Left cardiac atrium (tissue), 4 donors: ENCODE measurements at regions not wholly inside any gene's neighbourhood (a gene's known extent, or its start where the extent isn't known, plus 50 kb on each side); places are given as distances from the start of the nearest gene placed in this dataset.

ENCODE experiments used
- ATAC-seq, 2 donors: fragments of 200-7000 bp; cut with Tn5 transposase; one replicate each; pipeline ENCODE4 v1.9.1; 2020; ENCODE audit warnings: mild to moderate bottlenecking in 2 of 2, moderate library complexity in 2 of 2
- DNase-seq: peaks from one replicate; pipeline ENCODE4 v3.0.0-alpha.2; 2020
- intact Hi-C, 2 donors: fragments of 100-400 bp; cut with DNase I; formaldehyde crosslinking; loops; one replicate each; pipeline versions ENCODE4 v1.14.1 to v1.15.1; 2022 to 2023
- donor health status: DM: no; HTN: yes; CAD: no.
- donor health status: DM: no; HTN: yes; CAD: no; lungs with severe emphysema.
- donor health status: DM: yes; HTN: yes; CAD: no.
- donor health status: Dilated cardiomyopathy.

- no peak for ATAC-seq
- no peak for DNase-seq
- intact Hi-C loops = no loop called here
Measured at GRCh38 chr1:113007706-113008364, 51.8 kb upstream of the SLC16A1 start.

DNA sequence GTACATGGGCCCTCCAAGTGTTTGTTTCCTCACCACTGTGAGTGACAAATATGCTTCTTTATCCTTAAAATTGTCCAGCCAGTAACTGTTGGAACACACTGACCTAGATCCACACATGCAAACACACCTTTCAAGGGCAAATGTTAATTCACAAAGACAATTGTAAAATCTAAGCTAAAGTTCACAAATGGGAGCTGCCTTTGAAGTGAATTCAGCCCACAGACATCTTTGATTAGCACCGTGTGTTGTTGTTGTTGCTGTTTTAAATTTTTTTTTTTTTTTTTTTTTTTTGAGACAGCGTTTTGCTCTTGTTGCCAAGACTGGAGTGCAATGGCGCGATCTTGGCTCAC is 52.3 kb upstream of the SLC16A1 start:
- intact Hi-C loops = no loop called here
- no peak for ATAC-seq
- DNase-seq = no peak

GRCh38 chr1:113012149-113012548 is 56.2 kb upstream of the SLC16A1 start:
- ATAC-seq (peak in 1 of 2 donors; percentile 51), DNase-seq (no peak)
- intact Hi-C loops = no loop called here

DNA sequence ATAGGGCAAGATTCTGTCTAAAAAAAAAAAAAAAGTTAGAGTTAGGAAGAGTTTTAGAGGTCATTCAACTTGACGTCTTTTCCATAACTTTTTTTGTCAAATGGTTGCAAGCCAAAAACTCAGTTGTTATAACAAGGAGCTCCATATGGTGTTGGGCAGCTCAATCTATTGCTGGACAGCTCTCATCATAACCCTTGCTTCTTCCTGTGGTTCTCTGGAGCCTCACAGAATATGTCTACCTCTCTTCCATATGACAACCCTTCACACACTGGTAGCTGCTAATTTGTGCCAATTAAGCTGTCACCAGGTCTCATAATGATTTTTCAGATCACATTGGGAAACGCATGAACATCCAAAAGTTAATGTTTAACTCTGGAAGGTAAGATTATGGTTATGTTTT is 57.8 kb upstream of the SLC16A1 start:
- ATAC-seq (no peak), DNase-seq (no peak)
- intact Hi-C loops = no loop called here

DNA sequence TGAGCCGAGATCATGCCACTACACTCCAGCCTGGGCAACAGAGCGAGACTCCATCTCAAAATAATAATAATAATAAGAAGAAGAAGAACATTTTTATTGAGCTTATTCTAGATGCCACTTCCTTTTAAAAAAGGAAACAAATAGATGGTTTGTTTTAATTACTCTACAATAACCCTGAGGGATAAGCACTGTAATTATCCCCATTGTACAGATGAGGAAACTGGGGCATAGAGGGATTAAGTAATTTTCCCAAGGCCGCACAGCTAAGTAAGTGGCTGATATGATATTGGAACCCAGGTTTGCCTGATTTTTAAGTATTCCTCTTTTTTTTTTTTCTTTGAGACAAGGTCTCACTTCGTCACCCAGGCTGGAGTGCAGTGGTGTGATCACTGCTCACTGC is 58.5 kb upstream of the LRIG2 start:
- no peak for DNase-seq
- no peak for ATAC-seq
- intact Hi-C loops = no loop called here

DNA sequence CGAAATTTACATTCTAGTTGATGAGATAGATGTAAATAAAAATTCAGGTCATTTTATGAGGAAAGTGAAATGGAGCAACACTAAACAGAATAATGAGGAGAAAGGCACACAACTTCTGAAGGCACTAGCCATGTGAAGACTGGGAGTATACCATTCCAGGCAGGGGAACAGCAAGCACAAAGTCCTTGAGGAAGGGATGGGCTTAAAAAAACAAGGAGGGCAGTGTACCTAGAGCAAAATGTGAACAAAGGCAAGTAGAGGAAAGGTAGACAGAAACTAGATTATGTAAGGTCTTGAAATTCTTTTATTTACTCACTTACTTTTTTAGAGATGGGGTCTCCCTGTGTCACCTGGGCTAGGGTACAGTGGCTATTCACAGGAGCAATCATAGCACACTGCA is 54.1 kb upstream of the LRIG2 start:
- DNase-seq (no peak), ATAC-seq (no peak)
- intact Hi-C loops = no loop called here

DNA sequence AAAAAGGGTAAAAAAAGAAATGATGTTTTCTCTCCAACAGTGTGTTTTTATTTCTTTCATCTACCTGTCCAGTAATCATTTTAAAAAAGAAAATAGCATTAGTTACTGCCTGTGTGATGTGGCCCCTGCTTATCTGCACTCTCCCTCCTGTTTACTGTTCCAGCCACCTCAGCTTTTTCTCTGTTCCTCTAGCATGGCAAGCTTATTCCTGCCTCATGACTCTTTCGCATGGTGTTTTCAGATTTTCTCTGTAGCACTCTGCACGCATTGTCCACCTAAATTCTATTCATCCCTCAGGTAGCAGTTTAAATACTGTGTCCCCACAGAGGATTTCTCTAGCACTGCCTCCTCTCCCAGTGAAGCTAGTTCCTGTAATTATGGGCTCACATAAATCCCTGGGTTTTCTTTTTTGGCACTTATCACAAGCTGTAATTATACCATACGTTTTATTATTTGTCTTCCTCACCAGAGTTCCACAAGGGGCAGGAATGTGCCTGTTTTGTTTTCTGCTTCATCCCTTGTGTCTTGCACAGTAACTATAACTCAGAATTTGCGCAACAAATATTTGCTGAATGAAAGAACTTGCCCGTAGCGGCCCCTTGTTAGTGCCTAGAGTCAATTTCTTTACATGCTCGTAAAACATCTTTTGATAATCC is 51.4 kb upstream of the LRIG2 start:
- no peak for ATAC-seq
- intact Hi-C loops = no loop called here

More for the DNA sequence above, 51.4 kb upstream of the LRIG2 start:
- DNase-seq = no peak
